ENCODE measurements at regions not wholly inside any gene's neighbourhood (a gene's known extent, or its start where the extent isn't known, plus 50 kb on each side); places are given as distances from the start of the nearest gene placed in this dataset.

GRCh38 chr4:4788573-4788972 is 70.9 kb upstream of the MSX1 start:
- no peak for TF ChIP-seq CTCF (IDR thresholded peaks at IDR 0.05; ENCODE audit: borderline replicate concordance, extremely low read depth, insufficient read depth)
- DNase-seq (no peak), FAIRE-seq (no peak)
- no peak overlapping the region for H3K9ac ChIP-seq (ENCODE audit: low read length in 3 of 3)
- intact Hi-C loops (cut with DNase I) = no loop called here
- no peaks in the 10 kb centered on the region for H3K36me3 ChIP-seq (ENCODE audit: control insufficient read depth in 2 of 3, insufficient read depth in 3 of 3, low read length in 3 of 3)
- H3K4me3 ChIP-seq (ENCODE audit: low read length in 3 of 3) = no peak overlapping the region
- H3K4me1 ChIP-seq (ENCODE audit: control insufficient read depth in 2 of 3, insufficient read depth in 2 of 3, low read depth in 1 of 3, low read length in 3 of 3) = no peaks in the 10 kb centered on the region
- no peaks in the 10 kb centered on the region for H3K27me3 ChIP-seq (ENCODE audit: control insufficient read depth, insufficient read depth, low read length)
- no peak overlapping the region for H3K27ac ChIP-seq (ENCODE audit: low read depth in 2 of 2, low read length in 2 of 2)
- H3K9me3 ChIP-seq (ENCODE audit: control insufficient read depth in 2 of 3, insufficient read depth in 1 of 3, low read length in 3 of 3) = peaks cover 0 to 13% (median 0%) of the 10 kb centered on the region in 3 donors

GRCh38 chr4:4787421-4787820 is 72.0 kb upstream of the MSX1 start:
- Histone ChIP-seq H3K4me3 (ENCODE audit: low read length in 3 of 3) (no peak overlapping the region), H3K27me3 (ENCODE audit: control insufficient read depth, insufficient read depth, low read length) (no peaks in the 10 kb centered on the region), H3K27ac (ENCODE audit: low read depth in 2 of 2, low read length in 2 of 2) (no peak overlapping the region), H3K9me3 (ENCODE audit: control insufficient read depth in 2 of 3, insufficient read depth in 1 of 3, low read length in 3 of 3) (peaks cover 0 to 13% (median 0%) of the 10 kb centered on the region in 3 donors), H3K36me3 (ENCODE audit: control insufficient read depth in 2 of 3, insufficient read depth in 3 of 3, low read length in 3 of 3) (no peaks in the 10 kb centered on the region), H3K4me1 (ENCODE audit: control insufficient read depth in 2 of 3, insufficient read depth in 2 of 3, low read depth in 1 of 3, low read length in 3 of 3) (no peaks in the 10 kb centered on the region), H3K9ac (ENCODE audit: low read length in 3 of 3) (no peak overlapping the region)
- no peak for FAIRE-seq
- no peak for TF ChIP-seq CTCF (IDR thresholded peaks at IDR 0.05; ENCODE audit: borderline replicate concordance, extremely low read depth, insufficient read depth)
- intact Hi-C loops (cut with DNase I) = no loop called here
- no peak for DNase-seq

GRCh38 chr4:4784379-4784778 is 75.1 kb upstream of the MSX1 start:
- no peak for TF ChIP-seq CTCF (IDR thresholded peaks at IDR 0.05; ENCODE audit: borderline replicate concordance, extremely low read depth, insufficient read depth)
- no peaks in the 10 kb centered on the region for H3K27me3 ChIP-seq (ENCODE audit: control insufficient read depth, insufficient read depth, low read length)
- no peaks in the 10 kb centered on the region for H3K36me3 ChIP-seq (ENCODE audit: control insufficient read depth in 2 of 3, insufficient read depth in 3 of 3, low read length in 3 of 3)
- H3K4me3 ChIP-seq (ENCODE audit: low read length in 3 of 3) = no peak overlapping the region
- H3K9me3 ChIP-seq (ENCODE audit: control insufficient read depth in 2 of 3, insufficient read depth in 1 of 3, low read length in 3 of 3) = peaks cover 0 to 11% (median 0%) of the 10 kb centered on the region in 3 donors
- FAIRE-seq = no peak
- intact Hi-C loops (cut with DNase I) = no loop called here
- H3K4me1 ChIP-seq (ENCODE audit: control insufficient read depth in 2 of 3, insufficient read depth in 2 of 3, low read depth in 1 of 3, low read length in 3 of 3) = no peaks in the 10 kb centered on the region
- no peak overlapping the region for H3K27ac ChIP-seq (ENCODE audit: low read depth in 2 of 2, low read length in 2 of 2)
- no peak for DNase-seq
- no peak overlapping the region for H3K9ac ChIP-seq (ENCODE audit: low read length in 3 of 3)

GRCh38 chr4:4783847-4784246 is 75.6 kb upstream of the MSX1 start:
- Histone ChIP-seq H3K9ac (ENCODE audit: low read length in 3 of 3) (no peak overlapping the region), H3K4me3 (ENCODE audit: low read length in 3 of 3) (no peak overlapping the region), H3K9me3 (ENCODE audit: control insufficient read depth in 2 of 3, insufficient read depth in 1 of 3, low read length in 3 of 3) (peaks cover 0 to 10% (median 0%) of the 10 kb centered on the region in 3 donors), H3K36me3 (ENCODE audit: control insufficient read depth in 2 of 3, insufficient read depth in 3 of 3, low read length in 3 of 3) (no peaks in the 10 kb centered on the region), H3K27ac (ENCODE audit: low read depth in 2 of 2, low read length in 2 of 2) (no peak overlapping the region), H3K4me1 (ENCODE audit: control insufficient read depth in 2 of 3, insufficient read depth in 2 of 3, low read depth in 1 of 3, low read length in 3 of 3) (no peaks in the 10 kb centered on the region), H3K27me3 (ENCODE audit: control insufficient read depth, insufficient read depth, low read length) (no peaks in the 10 kb centered on the region)
- FAIRE-seq (no peak), DNase-seq (no peak)
- TF ChIP-seq CTCF (IDR thresholded peaks at IDR 0.05; ENCODE audit: borderline replicate concordance, extremely low read depth, insufficient read depth) = no peak
- intact Hi-C loops (cut with DNase I) = no loop called here
